B cell (primary cell): ENCODE measurements at regions not wholly inside any gene's neighbourhood (a gene's known extent, or its start where the extent isn't known, plus 50 kb on each side); places are given as distances from the start of the nearest gene placed in this dataset.

ENCODE experiments used
- CTCF ChIP-seq: fragments of 200-600 bp; IDR thresholded peaks from one replicate; pipeline ENCODE4 v1.8.0; 2022; ENCODE audit warnings: antibody characterized with exemption, mild to moderate bottlenecking
- EZH2 ChIP-seq: IDR thresholded peaks from 2 replicates; pipeline ENCODE4 v1.6.1; 2012; ENCODE audit warnings: borderline replicate concordance, low read depth, mild to moderate bottlenecking, moderate library complexity, low read length; ENCODE audit not compliant: insufficient read depth, poor library complexity, severe bottlenecking

- TF ChIP-seq EZH2 = no peak
- no peak for TF ChIP-seq CTCF
Measured at GRCh38 chr18:40935423-40935822, 1019.6 kb upstream of the PIK3C3 start.
